Endothelial cell of umbilical vein (primary cell): ENCODE measurements at regions not wholly inside any gene's neighbourhood (a gene's known extent, or its start where the extent isn't known, plus 50 kb on each side); places are given as distances from the start of the nearest gene placed in this dataset.

ENCODE experiments used
- BruUV-seq: library from RNA; stranded (reverse); fragments of 400-500 nt; replicated peaks from 2 replicates; lab custom pipeline; 2021; lab: Mats Ljungman, UMichigan
- CTCF ChIA-PET: fragments of 300-600, 350-600 bp; sonication (Branson Sonifier 250); formaldehyde crosslinking; loops from one replicate; lab custom pipeline; 2021; ENCODE audit warnings: antibody characterized with exemption, inconsistent platforms; lab: Charles Lee
- POLR2A ChIA-PET: fragments of 300-600, 350-600 bp; sonication (Branson Sonifier 250); formaldehyde crosslinking; loops from one replicate; lab custom pipeline; 2021; ENCODE audit warnings: antibody characterized with exemption, inconsistent platforms; lab: Charles Lee
- DNase-seq: peaks from one replicate; pipeline ENCODE4 v3.0.0-alpha.2; 2011; ENCODE audit warnings: low read depth, low spot score
- FAIRE-seq: peaks from 2 replicates; lab custom pipeline; 2011; peaks lifted over from hg19 to GRCh38; lab: Jason Lieb, UNC
- H2AFZ ChIP-seq: 2 replicates; pipeline ENCODE4 v1.6.0; 2012; ENCODE audit warnings: low read depth, low read length, control low read depth, inconsistent platforms
- H3K27ac ChIP-seq: 2 replicates; pipeline ENCODE4 v1.5.1; 2011; ENCODE audit warnings: low read depth, mild to moderate bottlenecking, control low read depth, low read length, moderate library complexity; ENCODE audit not compliant: insufficient read depth
- H3K27me3 ChIP-seq, 2 experiments: 2 replicates each; pipeline versions ENCODE4 v1.6.0 to v1.6.1; 2011; ENCODE audit warnings: low read length in 2 of 2, mixed read lengths in 1 of 2; ENCODE audit not compliant: control insufficient read depth in 2 of 2, insufficient read depth in 2 of 2
- H3K36me3 ChIP-seq, 2 experiments: 2 replicates in 1 of 2; 3 replicates in 1 of 2; pipeline ENCODE4 v1.5.1; 2011; ENCODE audit warnings: low read length in 2 of 2, mild to moderate bottlenecking in 1 of 2, moderate library complexity in 1 of 2; ENCODE audit not compliant: control insufficient read depth in 2 of 2, insufficient read depth in 2 of 2; ENCODE audit errors: extremely low read depth in 1 of 2
- H3K4me1 ChIP-seq: 3 replicates; pipeline ENCODE4 v1.5.1; 2011; ENCODE audit warnings: mild to moderate bottlenecking, low read length; ENCODE audit not compliant: control insufficient read depth, insufficient read depth; ENCODE audit errors: extremely low read depth
- H3K4me2 ChIP-seq: 2 replicates; pipeline ENCODE4 v1.6.1; 2011; ENCODE audit warnings: low read length, control low read depth, mixed read lengths; ENCODE audit not compliant: insufficient read depth
- H3K4me3 ChIP-seq, 3 experiments: fragments of 200-600 bp in 1 of 3; sonication (generic), shearing (Covaris generic) in 1 of 3; replicated peaks in 1 of 3; 2 replicates each; pipeline ENCODE4 v1.5.1; 2011 to 2016; ENCODE audit warnings: control low read depth in 3 of 3, low read length in 3 of 3, mild to moderate bottlenecking in 2 of 3, inconsistent platforms in 1 of 3, low read depth in 1 of 3, moderate library complexity in 1 of 3; ENCODE audit not compliant: insufficient read depth in 1 of 3
- H3K79me2 ChIP-seq: 2 replicates; pipeline ENCODE4 v1.6.0; 2012; ENCODE audit warnings: low read length, inconsistent platforms; ENCODE audit not compliant: control insufficient read depth, insufficient read depth
- H3K9ac ChIP-seq: replicated peaks from 2 replicates; pipeline ENCODE3; 2011; ENCODE audit warnings: low read length, control low read depth; ENCODE audit not compliant: insufficient read depth; ENCODE audit errors: extremely low read depth
- H3K9me1 ChIP-seq: replicated peaks from 3 replicates; pipeline ENCODE4 v1.6.0; 2011; ENCODE audit warnings: mild to moderate bottlenecking, low read length; ENCODE audit not compliant: control insufficient read depth, insufficient read depth; ENCODE audit errors: extremely low read depth
- H3K9me3 ChIP-seq: replicated peaks from 2 replicates; pipeline ENCODE4 v1.5.1; 2012; ENCODE audit warnings: low read length, inconsistent platforms; ENCODE audit not compliant: control insufficient read depth, insufficient read depth
- H4K20me1 ChIP-seq: replicated peaks from 2 replicates; pipeline ENCODE3; 2011; ENCODE audit warnings: mild to moderate bottlenecking, low read length; ENCODE audit not compliant: control insufficient read depth, insufficient read depth; ENCODE audit errors: extremely low read depth
- CTCF ChIP-seq, 2 donors: IDR thresholded peaks; 1 replicate in 1 of 2; 2 replicates in 1 of 2; pipeline ENCODE4 v1.5.1; 2011; ENCODE audit warnings: low read length in 2 of 2, mild to moderate bottlenecking in 2 of 2, moderate library complexity in 2 of 2, control low read depth in 1 of 2, inconsistent platforms in 1 of 2, low read depth in 1 of 2; ENCODE audit not compliant: insufficient read depth in 1 of 2; ENCODE audit errors: extremely low read depth in 1 of 2
- EZH2 ChIP-seq: IDR thresholded peaks from 2 replicates; pipeline ENCODE4 v1.6.1; 2012; ENCODE audit warnings: borderline replicate concordance, low read depth, mild to moderate bottlenecking, moderate library complexity, low read length, inconsistent platforms; ENCODE audit not compliant: severe bottlenecking
- FOS ChIP-seq: IDR thresholded peaks from 2 replicates; pipeline ENCODE4 v1.6.1; 2011; ENCODE audit warnings: mild to moderate bottlenecking, low read length, moderate library complexity, borderline replicate concordance; ENCODE audit not compliant: insufficient read depth
- GATA2 ChIP-seq: IDR thresholded peaks from 2 replicates; pipeline ENCODE4 v1.7.0; 2011; ENCODE audit warnings: low read depth, mild to moderate bottlenecking, moderate library complexity, mixed read lengths, low read length; ENCODE audit not compliant: insufficient read length, insufficient read depth
- JUN ChIP-seq: IDR thresholded peaks from 2 replicates; pipeline ENCODE4 v1.6.1; 2011; ENCODE audit warnings: borderline replicate concordance, low read depth; ENCODE audit not compliant: insufficient read length, insufficient read depth
- MAX ChIP-seq: IDR thresholded peaks from 2 replicates; pipeline ENCODE4 v1.6.1; 2011; ENCODE audit not compliant: insufficient read depth, insufficient read length
- MYC ChIP-seq: IDR thresholded peaks from one replicate; pipeline ENCODE4 v1.6.1; 2011; ENCODE audit warnings: mild to moderate bottlenecking, low read depth, low read length
- POLR2A ChIP-seq: IDR thresholded peaks from 2 replicates; pipeline ENCODE4 v1.6.1; 2012; ENCODE audit warnings: low read depth, mild to moderate bottlenecking, control low read depth, low read length
- POLR2AphosphoS5 ChIP-seq: IDR thresholded peaks from 2 replicates; pipeline ENCODE4 v1.6.1; 2012; ENCODE audit warnings: low read depth, mild to moderate bottlenecking, control low read depth, low read length, moderate library complexity; ENCODE audit not compliant: insufficient read depth
- dilution Hi-C: fragments of 300-500 bp; cut with MboI; formaldehyde crosslinking; loops from one replicate; pipeline ENCODE4 v1.15.0; 2019; ENCODE audit warnings: low sequenced_read_pairs; ENCODE audit not compliant: extremely low pct_ligation_motif_present
- intact Hi-C: fragments of 100-400 bp; cut with micrococcal nuclease; formaldehyde crosslinking; loops from one replicate; pipeline ENCODE4 v1.10.0; 2022

GRCh38 chr2:144048631-144049060 is 471.3 kb downstream of the ZEB2 start:
- Histone ChIP-seq H3K4me1 (no peaks in the 10 kb centered on the region), H3K9ac (no peak overlapping the region), H3K4me2 (no peak overlapping the region), H3K4me3 (no peak overlapping the region), H3K27ac (no peak overlapping the region), H3K9me1 (no peaks in the 10 kb centered on the region), H3K79me2 (no peaks in the 10 kb centered on the region), H3K9me3 (no peaks in the 10 kb centered on the region), H4K20me1 (no peaks in the 10 kb centered on the region), H2AFZ (no peak overlapping the region), H3K27me3 (no peaks in the 10 kb centered on the region), H3K36me3 (no peaks in the 10 kb centered on the region)
- DNase-seq (no peak), FAIRE-seq (no peak)
- dilution Hi-C loops: no loop called here
- CTCF ChIA-PET: interaction anchor here (1.3 kb wide), 1 partner anchor 22 kb away, joined by 3 read pairs; no protein-coding TSS in a partner anchor
- intact Hi-C loops: no loop called here
- no TSS peak for BruUV-seq
- POLR2A ChIA-PET: no interaction called here
- TF ChIP-seq POLR2AphosphoS5 (no peak), GATA2 (no peak), FOS (no peak), EZH2 (no peak), MYC (no peak), MAX (no peak), CTCF (IDR thresholded peaks at IDR 0.05; ENCODE audit: extremely low read depth in 1 of 2, insufficient read depth in 1 of 2, low read depth in 1 of 2, low read length in 2 of 2) (no peak), POLR2A (no peak), JUN (no peak)
